Lower leg skin (tissue), 3 donors: ENCODE measurements at regions not wholly inside any gene's neighbourhood (a gene's known extent, or its start where the extent isn't known, plus 50 kb on each side); places are given as distances from the start of the nearest gene placed in this dataset.

Experiments
- CTCF ChIP-seq, 3 donors: fragments of 450-650 bp; IDR thresholded peaks; one replicate each; pipeline ENCODE4 v1.5.1; 2016; ENCODE audit warnings: antibody characterized with exemption in 3 of 3, mild to moderate bottlenecking in 3 of 3, moderate library complexity in 2 of 3
- POLR2A ChIP-seq, 2 donors: fragments of 450-650 bp; IDR thresholded peaks; one replicate each; pipeline ENCODE4 v1.6.1; 2016 to 2017; ENCODE audit warnings: antibody characterized with exemption in 2 of 2, mild to moderate bottlenecking in 1 of 2, moderate library complexity in 1 of 2

DNA sequence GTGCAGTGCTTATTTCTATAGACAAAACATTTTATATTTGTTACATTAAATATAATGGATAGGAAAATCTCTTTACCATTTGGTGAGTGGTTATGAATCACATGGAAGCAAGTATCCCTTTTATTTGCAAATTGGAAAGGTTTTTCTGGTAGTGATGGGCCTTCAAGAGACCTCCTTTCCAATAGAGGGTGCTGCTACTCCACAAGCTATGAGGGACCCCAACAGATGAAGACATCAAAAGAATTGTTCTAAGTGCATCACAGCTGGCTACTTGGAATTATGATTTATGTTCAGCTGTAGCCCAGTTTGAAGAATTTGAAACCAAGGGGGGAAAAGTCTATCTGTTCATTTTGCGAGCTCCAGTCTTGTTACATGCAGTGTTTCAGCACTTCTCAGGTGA lies 493.7 kb upstream of the SGCD start:
- TF ChIP-seq CTCF (IDR thresholded peaks at IDR 0.05) (no peak), POLR2A (IDR thresholded peaks at IDR 0.05) (no peak)
